B cell (primary cell): ENCODE measurements at regions not wholly inside any gene's neighbourhood (a gene's known extent, or its start where the extent isn't known, plus 50 kb on each side); places are given as distances from the start of the nearest gene placed in this dataset.

Experiments used
- ATAC-seq: fragments of 200-7000 bp; cut with Tn5 transposase; one replicate; pipeline ENCODE4 v1.10.0; 2021; ENCODE audit warnings: low read depth, mild to moderate bottlenecking, moderate number of reproducible peaks, moderate library complexity
- CTCF ChIA-PET: fragments of 350-600 bp; sonication (Branson Sonifier 250); formaldehyde crosslinking; loops from one replicate; lab custom pipeline; 2021; ENCODE audit warnings: antibody characterized with exemption, inconsistent platforms; lab: Charles Lee
- POLR2A ChIA-PET: fragments of 350-600 bp; sonication (Branson Sonifier 250); formaldehyde crosslinking; loops from one replicate; lab custom pipeline; 2021; ENCODE audit warnings: antibody characterized with exemption; lab: Charles Lee
- DNase-seq: peaks from one replicate; pipeline ENCODE4 v3.0.0; 2013
- H2AFZ ChIP-seq: 2 replicates; pipeline ENCODE4 v1.6.1; 2012; ENCODE audit warnings: mild to moderate bottlenecking, low read depth, low read length; ENCODE audit not compliant: insufficient read depth, poor library complexity, severe bottlenecking
- H3K27ac ChIP-seq, 2 donors: 1 replicate in 1 of 2; 2 replicates in 1 of 2; pipeline ENCODE4 v1.5.1; 2012 to 2013; ENCODE audit warnings: low read length in 2 of 2, mild to moderate bottlenecking in 2 of 2, moderate library complexity in 1 of 2
- H3K27me3 ChIP-seq, 4 experiments: fragments of 200-600 bp in 1 of 4; sonication (generic) in 1 of 4; replicated peaks in 1 of 4; 1 replicate in 2 of 4; 2 replicates in 2 of 4; pipeline versions ENCODE4 v1.6.1 to v1.7.0; 2013 to 2016; ENCODE audit warnings: low read length in 3 of 4, mild to moderate bottlenecking in 2 of 4, mixed read lengths in 1 of 4, moderate library complexity in 1 of 4; ENCODE audit not compliant: insufficient read depth in 4 of 4, control insufficient read depth in 3 of 4; ENCODE audit errors: control extremely low read depth in 1 of 4
- H3K36me3 ChIP-seq, 2 experiments: replicated peaks in 1 of 2; 1 replicate in 1 of 2; 2 replicates in 1 of 2; pipeline versions ENCODE4 v1.6.1 to v1.7.1; 2013; ENCODE audit warnings: low read length in 1 of 2; ENCODE audit not compliant: insufficient read depth in 2 of 2, control insufficient read depth in 1 of 2; ENCODE audit errors: control extremely low read depth in 1 of 2, extremely low read depth in 1 of 2
- H3K4me1 ChIP-seq, 2 donors: fragments of 200-600 bp in 1 of 2; sonication (generic) in 1 of 2; 1 replicate in 1 of 2; 2 replicates in 1 of 2; pipeline versions ENCODE4 v1.5.1 to v1.6.1; 2013 to 2017; ENCODE audit warnings: low read length in 2 of 2; ENCODE audit not compliant: control insufficient read depth in 2 of 2, insufficient read depth in 2 of 2
- H3K4me2 ChIP-seq: replicated peaks from 2 replicates; pipeline ENCODE3; 2012; ENCODE audit warnings: mild to moderate bottlenecking, low read depth, low read length; ENCODE audit not compliant: poor library complexity, severe bottlenecking
- H3K4me3 ChIP-seq, 5 experiments: fragments of 200-600 bp in 1 of 5; sonication (generic) in 1 of 5; 1 replicate in 3 of 5; 2 replicates in 2 of 5; pipeline versions ENCODE4 v1.5.1 to v1.7.0; 2011 to 2016; ENCODE audit warnings: low read length in 4 of 5, mild to moderate bottlenecking in 4 of 5, low read depth in 2 of 5, control low read depth in 1 of 5, moderate library complexity in 1 of 5; ENCODE audit not compliant: insufficient read depth in 1 of 5; ENCODE audit errors: control extremely low read depth in 1 of 5, extremely low read depth in 1 of 5
- H3K79me2 ChIP-seq: fragments of 200-600 bp; sonication (generic); one replicate; pipeline ENCODE4 v1.6.0; 2016; ENCODE audit warnings: low read length; ENCODE audit not compliant: control insufficient read depth, insufficient read depth
- H3K9ac ChIP-seq: fragments of 200-600 bp; sonication (generic); 2 replicates; pipeline ENCODE4 v1.6.1; 2017; ENCODE audit warnings: mild to moderate bottlenecking, low read length, moderate library complexity
- H3K9me3 ChIP-seq, 3 donors: one replicate each; pipeline versions ENCODE4 v1.6.1 to v1.7.1; 2013; ENCODE audit warnings: low read length in 2 of 3; ENCODE audit not compliant: control insufficient read depth in 2 of 3, insufficient read depth in 1 of 3; ENCODE audit errors: control extremely low read depth in 1 of 3
- H4K20me1 ChIP-seq: 2 replicates; pipeline ENCODE4 v1.6.0; 2012; ENCODE audit warnings: mild to moderate bottlenecking, low read length; ENCODE audit not compliant: insufficient read depth, control insufficient read depth, poor library complexity, severe bottlenecking
- H3K27ac Mint-ChIP-seq: one replicate; pipeline ENCODE4 v1.8.0; 2021; ENCODE audit warnings: mixed read lengths
- H3K27me3 Mint-ChIP-seq: one replicate; pipeline ENCODE4 v1.8.0; 2021; ENCODE audit warnings: mixed read lengths
- H3K4me1 Mint-ChIP-seq: one replicate; pipeline ENCODE4 v1.8.0; 2021; ENCODE audit warnings: mixed read lengths
- H3K4me3 Mint-ChIP-seq: one replicate; pipeline ENCODE4 v1.8.0; 2021; ENCODE audit warnings: mixed read lengths
- H3K9me3 Mint-ChIP-seq: one replicate; pipeline ENCODE4 v1.8.0; 2022; ENCODE audit warnings: mixed read lengths; ENCODE audit not compliant: insufficient read depth
- CTCF ChIP-seq: fragments of 200-600 bp; IDR thresholded peaks from one replicate; pipeline ENCODE4 v1.8.0; 2022; ENCODE audit warnings: antibody characterized with exemption, mild to moderate bottlenecking
- EZH2 ChIP-seq: IDR thresholded peaks from 2 replicates; pipeline ENCODE4 v1.6.1; 2012; ENCODE audit warnings: borderline replicate concordance, low read depth, mild to moderate bottlenecking, moderate library complexity, low read length; ENCODE audit not compliant: insufficient read depth, poor library complexity, severe bottlenecking
- WGBS: methylation state at CpG from one replicate; pipeline ENCODE4 v1.1.5; 2013; ENCODE audit warnings: missing lambda C conversion rate; ENCODE audit not compliant: insufficient coverage; 5-methylcytosine and 5-hydroxymethylcytosine counted together
- intact Hi-C: fragments of 100-400 bp; cut with micrococcal nuclease; formaldehyde crosslinking; loops from one replicate; pipeline ENCODE4 v1.10.0; 2022

- Histone ChIP-seq H3K4me2 (no peak overlapping the region), H3K9me3 (no peaks in the 10 kb centered on the region), H3K4me1 (no peaks in the 10 kb centered on the region), H2AFZ (no peak overlapping the region), H3K9ac (no peak overlapping the region), H3K4me3 (no peak overlapping the region), H3K79me2 (no peaks in the 10 kb centered on the region), H3K27me3 (peaks cover 0 to 6% (median 1%) of the 10 kb centered on the region in 4 experiments), H3K36me3 (no peaks in the 10 kb centered on the region), H4K20me1 (no peaks in the 10 kb centered on the region), H3K27ac (no peak overlapping the region)
- ChIA-PET POLR2A (no interaction called here), CTCF (no interaction called here)
- DNase-seq (no peak), ATAC-seq (no peak)
- TF ChIP-seq CTCF (no peak), EZH2 (no peak)
- Mint-ChIP-seq H3K27me3 (peaks cover 45% of the 10 kb centered on the region), H3K4me3 (no peak overlapping the region), H3K27ac (no peak overlapping the region), H3K4me1 (no peaks in the 10 kb centered on the region), H3K9me3 (no peaks in the 10 kb centered on the region)
- intact Hi-C loops = no loop called here
These were observed 125.0 kb upstream of the ROPN1 start for GRCh38 chr3:124116906-124117305.

- Histone ChIP-seq H3K27ac (no peak overlapping the region), H3K9ac (no peak overlapping the region), H2AFZ (no peak overlapping the region), H3K27me3 (peaks cover 0 to 6% (median 1%) of the 10 kb centered on the region in 4 experiments), H3K4me3 (no peak overlapping the region), H3K9me3 (no peaks in the 10 kb centered on the region), H3K79me2 (no peaks in the 10 kb centered on the region), H3K36me3 (no peaks in the 10 kb centered on the region), H3K4me1 (no peaks in the 10 kb centered on the region), H3K4me2 (no peak overlapping the region), H4K20me1 (no peaks in the 10 kb centered on the region)
- intact Hi-C loops = no loop called here
- H3K4me1 Mint-ChIP-seq = no peaks in the 10 kb centered on the region
- WGBS = 100% methylated on average over 2 of the region's 3 CpGs
- ATAC-seq (no peak), DNase-seq (no peak)
- ChIA-PET POLR2A (no interaction called here), CTCF (no interaction called here)
- no peak overlapping the region for H3K4me3 Mint-ChIP-seq
- TF ChIP-seq CTCF (no peak), EZH2 (no peak)
- no peak overlapping the region for H3K27ac Mint-ChIP-seq
- H3K9me3 Mint-ChIP-seq = no peaks in the 10 kb centered on the region
- peaks cover 48% of the 10 kb centered on the region for H3K27me3 Mint-ChIP-seq
These were observed 125.6 kb upstream of the ROPN1 start for GRCh38 chr3:124117486-124117885.
